ENCODE measurements at regions not wholly inside any gene's neighbourhood (a gene's known extent, or its start where the extent isn't known, plus 50 kb on each side); places are given as distances from the start of the nearest gene placed in this dataset.

DNA sequence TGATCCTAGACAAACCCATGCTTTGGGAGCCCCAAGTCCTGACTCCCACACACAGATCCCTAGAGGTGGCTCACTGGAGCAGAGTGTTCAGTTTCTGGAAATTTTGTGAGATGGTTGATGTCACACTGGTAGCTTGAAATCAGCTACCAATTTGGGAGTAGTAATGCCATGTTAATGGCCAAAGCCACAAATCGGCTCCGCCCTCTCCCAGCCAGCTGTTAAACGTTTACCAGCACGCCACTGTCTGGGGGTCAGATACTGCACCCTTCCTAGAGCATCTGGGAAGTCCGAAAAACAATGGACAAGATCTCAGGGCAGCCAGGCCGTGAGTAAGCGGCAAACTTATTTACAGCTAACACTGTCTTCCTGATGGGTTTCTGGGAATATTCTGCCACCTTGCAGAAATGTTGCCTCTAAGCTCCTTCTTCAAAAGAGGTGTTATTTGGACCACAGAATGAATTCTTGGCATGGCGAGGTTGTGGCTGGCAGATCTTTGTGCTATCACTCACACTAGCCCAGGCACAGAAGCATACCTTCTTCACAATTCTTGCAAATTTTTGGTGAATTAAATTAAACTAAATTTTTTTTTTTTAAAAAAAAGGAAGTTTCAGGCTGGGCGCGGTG, 60.2 kb upstream of the FZD7 start:
- Mint-ChIP-seq H3K9me3 (peaks cover 8% of the 10 kb centered on the region), H3K36me3 (no peaks in the 10 kb centered on the region), H3K27me3 (ENCODE audit: insufficient read depth, low read depth) (peaks cover 13% of the 10 kb centered on the region), H3K4me1 (peaks cover 67% of the 10 kb centered on the region), H3K4me3 (no peak overlapping the region), H3K27ac (peak overlapping the region; percentile 46)
- Histone ChIP-seq H3F3A (ENCODE audit: low read depth) (peaks cover 80% of the 10 kb centered on the region), H3K36me3 (no peaks in the 10 kb centered on the region), H3K27ac (peak overlapping the region; percentile 86), H3K79me2 (ENCODE audit: low read depth) (peaks cover 43% of the 10 kb centered on the region), H3K4me1 (peaks cover 72% of the 10 kb centered on the region), H3K4me3 (peak overlapping the region; percentile 25), H3K4me2 (peak overlapping the region; percentile 72), H3K9ac (no peak overlapping the region), H3K27me3 (no peaks in the 10 kb centered on the region), H2AFZ (replicated peaks) (no peak overlapping the region), H3K9me3 (ENCODE audit: low read depth) (no peaks in the 10 kb centered on the region), H4K20me1 (ENCODE audit: low read depth) (no peaks in the 10 kb centered on the region)
- DNase-seq (ENCODE audit: low spot score) = no peak
- TF ChIP-seq EZH2 (IDR thresholded peaks at IDR 0.05) (no peak), EZH2phosphoT487 (IDR thresholded peaks at IDR 0.05) (no peak)
- TF ChIP-seq, protein P1, sequence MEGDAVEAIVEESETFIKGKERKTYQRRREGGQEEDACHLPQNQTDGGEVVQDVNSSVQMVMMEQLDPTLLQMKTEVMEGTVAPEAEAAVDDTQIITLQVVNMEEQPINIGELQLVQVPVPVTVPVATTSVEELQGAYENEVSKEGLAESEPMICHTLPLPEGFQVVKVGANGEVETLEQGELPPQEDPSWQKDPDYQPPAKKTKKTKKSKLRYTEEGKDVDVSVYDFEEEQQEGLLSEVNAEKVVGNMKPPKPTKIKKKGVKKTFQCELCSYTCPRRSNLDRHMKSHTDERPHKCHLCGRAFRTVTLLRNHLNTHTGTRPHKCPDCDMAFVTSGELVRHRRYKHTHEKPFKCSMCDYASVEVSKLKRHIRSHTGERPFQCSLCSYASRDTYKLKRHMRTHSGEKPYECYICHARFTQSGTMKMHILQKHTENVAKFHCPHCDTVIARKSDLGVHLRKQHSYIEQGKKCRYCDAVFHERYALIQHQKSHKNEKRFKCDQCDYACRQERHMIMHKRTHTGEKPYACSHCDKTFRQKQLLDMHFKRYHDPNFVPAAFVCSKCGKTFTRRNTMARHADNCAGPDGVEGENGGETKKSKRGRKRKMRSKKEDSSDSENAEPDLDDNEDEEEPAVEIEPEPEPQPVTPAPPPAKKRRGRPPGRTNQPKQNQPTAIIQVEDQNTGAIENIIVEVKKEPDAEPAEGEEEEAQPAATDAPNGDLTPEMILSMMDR (IDR thresholded peaks at IDR 0.05) = no peak

DNA sequence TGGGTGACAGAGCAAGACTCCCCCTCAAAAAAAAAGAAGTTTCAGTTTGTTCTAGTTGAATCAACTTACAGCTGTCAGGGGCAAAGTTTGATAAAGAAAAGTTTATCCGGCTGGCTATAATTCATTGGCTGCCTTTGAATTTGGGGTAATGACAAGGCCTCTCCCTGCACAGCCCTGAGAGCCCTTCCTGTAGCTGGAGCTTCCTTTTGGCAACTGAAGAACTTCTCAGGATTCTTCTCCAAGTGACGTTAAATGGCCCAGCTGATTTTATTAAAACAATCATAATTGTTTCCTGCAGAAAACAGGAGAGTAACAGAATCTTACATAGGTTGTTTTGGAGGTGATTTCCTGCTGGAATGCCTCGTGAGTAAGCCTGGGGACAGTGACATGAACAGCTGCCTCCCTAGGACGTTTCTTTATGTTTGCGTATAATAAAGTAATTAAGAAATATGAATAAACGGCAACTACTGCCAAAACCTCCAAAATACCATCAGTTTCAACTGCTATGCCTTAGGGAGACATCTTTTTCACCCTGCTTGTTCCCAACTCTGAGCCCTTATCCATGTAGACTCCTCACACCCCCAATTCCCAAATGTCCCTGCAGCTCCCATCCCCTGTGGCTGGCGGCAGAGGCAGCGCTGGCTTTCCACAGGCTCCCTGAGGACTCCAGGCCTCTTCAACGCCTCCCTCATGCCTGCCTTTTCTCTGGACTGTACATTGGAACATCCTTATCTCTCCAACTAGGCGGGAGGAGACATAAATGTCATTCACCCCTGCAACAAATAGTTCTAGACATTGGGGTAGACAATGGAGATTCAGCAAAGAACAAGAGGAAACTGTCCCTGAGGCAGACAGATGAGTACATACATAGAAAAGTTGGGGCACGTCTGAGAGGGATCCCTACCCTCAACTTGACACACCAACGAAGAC, 59.2 kb upstream of the FZD7 start:
- H4K20me1 ChIP-seq (ENCODE audit: low read depth) = no peaks in the 10 kb centered on the region
- H3K4me3 ChIP-seq = no peak overlapping the region
- peaks cover 71% of the 10 kb centered on the region for H3K4me1 ChIP-seq
- H3K9me3 ChIP-seq (ENCODE audit: low read depth) = no peaks in the 10 kb centered on the region
- Mint-ChIP-seq H3K4me1 (peaks cover 65% of the 10 kb centered on the region), H3K27ac (peak overlapping the region; percentile 17), H3K36me3 (no peaks in the 10 kb centered on the region), H3K4me3 (no peak overlapping the region), H3K27me3 (ENCODE audit: insufficient read depth, low read depth) (peaks cover 15% of the 10 kb centered on the region), H3K9me3 (peaks cover 8% of the 10 kb centered on the region)
- peaks cover 47% of the 10 kb centered on the region for H3K79me2 ChIP-seq (ENCODE audit: low read depth)
- H3K36me3 ChIP-seq = no peaks in the 10 kb centered on the region
- H3K27ac ChIP-seq = no peak overlapping the region
- H2AFZ ChIP-seq (replicated peaks) = no peak overlapping the region
- H3K4me2 ChIP-seq = no peak overlapping the region
- H3K27me3 ChIP-seq = no peaks in the 10 kb centered on the region
- no peak for DNase-seq (ENCODE audit: low spot score)
- H3F3A ChIP-seq (ENCODE audit: low read depth) = peaks cover 71% of the 10 kb centered on the region
- TF ChIP-seq EZH2phosphoT487 (IDR thresholded peaks at IDR 0.05) (no peak), EZH2 (IDR thresholded peaks at IDR 0.05) (no peak)
- TF ChIP-seq, protein P1 (IDR thresholded peaks at IDR 0.05) = no peak
- no peak overlapping the region for H3K9ac ChIP-seq

DNA sequence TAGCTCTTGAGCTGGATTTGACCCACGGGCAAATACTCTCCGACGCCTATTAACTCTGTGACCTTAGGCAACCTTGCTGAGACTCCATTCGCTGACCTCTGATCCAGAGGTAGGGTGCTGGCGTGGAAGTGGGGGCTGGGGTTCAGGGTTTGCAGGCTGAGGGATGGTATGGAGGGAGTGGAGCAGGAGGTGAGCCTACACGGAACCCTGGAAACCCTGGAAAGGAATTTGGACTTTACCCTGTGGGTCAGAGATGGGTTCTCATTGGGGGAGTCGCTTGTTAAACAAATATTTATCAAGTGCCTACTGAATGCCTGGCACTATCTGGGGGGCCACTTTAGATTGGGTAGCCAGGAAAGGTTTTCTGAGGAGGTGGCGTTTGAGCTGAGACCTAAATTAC, 58.2 kb upstream of the FZD7 start:
- H3K27ac Mint-ChIP-seq = no peak overlapping the region
- H3K4me3 Mint-ChIP-seq = no peak overlapping the region
- Histone ChIP-seq H3K9me3 (ENCODE audit: low read depth) (no peaks in the 10 kb centered on the region), H3K79me2 (ENCODE audit: low read depth) (peaks cover 46% of the 10 kb centered on the region), H3K4me3 (no peak overlapping the region), H3K9ac (no peak overlapping the region), H3K4me1 (peaks cover 65% of the 10 kb centered on the region), H4K20me1 (ENCODE audit: low read depth) (no peaks in the 10 kb centered on the region), H3K4me2 (no peak overlapping the region), H3F3A (ENCODE audit: low read depth) (peaks cover 66% of the 10 kb centered on the region), H3K27me3 (no peaks in the 10 kb centered on the region), H3K27ac (no peak overlapping the region), H2AFZ (replicated peaks) (no peak overlapping the region), H3K36me3 (no peaks in the 10 kb centered on the region)
- H3K36me3 Mint-ChIP-seq = no peaks in the 10 kb centered on the region
- peaks cover 7% of the 10 kb centered on the region for H3K9me3 Mint-ChIP-seq
- peaks cover 56% of the 10 kb centered on the region for H3K4me1 Mint-ChIP-seq
- H3K27me3 Mint-ChIP-seq (ENCODE audit: insufficient read depth, low read depth) = peaks cover 15% of the 10 kb centered on the region
- TF ChIP-seq EZH2phosphoT487 (IDR thresholded peaks at IDR 0.05) = no peak
- no peak for TF ChIP-seq EZH2 (IDR thresholded peaks at IDR 0.05)
- TF ChIP-seq, protein P1 (IDR thresholded peaks at IDR 0.05) = no peak
- no peak for DNase-seq (ENCODE audit: low spot score)

All from neural progenitor cell (in vitro differentiated cells).